ENCODE measurements at regions not wholly inside any gene's neighbourhood (a gene's known extent, or its start where the extent isn't known, plus 50 kb on each side); places are given as distances from the start of the nearest gene placed in this dataset.

DNA sequence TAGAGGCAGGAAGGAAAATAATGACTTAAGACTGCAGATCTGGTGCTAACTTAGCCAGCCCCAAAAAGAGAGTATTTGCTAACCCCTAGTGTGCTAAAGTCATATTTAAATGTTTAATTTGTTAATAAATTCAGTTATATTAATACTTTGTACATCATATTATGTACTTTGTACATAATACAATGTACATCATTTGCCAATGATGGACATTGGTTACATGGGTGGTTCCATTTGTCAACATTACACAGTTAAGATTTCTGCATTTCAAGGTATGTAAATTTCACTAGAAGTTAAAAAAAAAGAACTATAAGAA, 63.9 kb upstream of the PIM1 start:
- TF ChIP-seq, protein P1, sequence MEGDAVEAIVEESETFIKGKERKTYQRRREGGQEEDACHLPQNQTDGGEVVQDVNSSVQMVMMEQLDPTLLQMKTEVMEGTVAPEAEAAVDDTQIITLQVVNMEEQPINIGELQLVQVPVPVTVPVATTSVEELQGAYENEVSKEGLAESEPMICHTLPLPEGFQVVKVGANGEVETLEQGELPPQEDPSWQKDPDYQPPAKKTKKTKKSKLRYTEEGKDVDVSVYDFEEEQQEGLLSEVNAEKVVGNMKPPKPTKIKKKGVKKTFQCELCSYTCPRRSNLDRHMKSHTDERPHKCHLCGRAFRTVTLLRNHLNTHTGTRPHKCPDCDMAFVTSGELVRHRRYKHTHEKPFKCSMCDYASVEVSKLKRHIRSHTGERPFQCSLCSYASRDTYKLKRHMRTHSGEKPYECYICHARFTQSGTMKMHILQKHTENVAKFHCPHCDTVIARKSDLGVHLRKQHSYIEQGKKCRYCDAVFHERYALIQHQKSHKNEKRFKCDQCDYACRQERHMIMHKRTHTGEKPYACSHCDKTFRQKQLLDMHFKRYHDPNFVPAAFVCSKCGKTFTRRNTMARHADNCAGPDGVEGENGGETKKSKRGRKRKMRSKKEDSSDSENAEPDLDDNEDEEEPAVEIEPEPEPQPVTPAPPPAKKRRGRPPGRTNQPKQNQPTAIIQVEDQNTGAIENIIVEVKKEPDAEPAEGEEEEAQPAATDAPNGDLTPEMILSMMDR (IDR thresholded peaks at IDR 0.05): no peak
- H3K27ac ChIP-seq: no peak overlapping the region
- H3K4me3 ChIP-seq: no peak overlapping the region
- H3K27me3 ChIP-seq: no peaks in the 10 kb centered on the region
- no peaks in the 10 kb centered on the region for H3K9me3 ChIP-seq
- peaks cover 9% of the 10 kb centered on the region for H3K4me1 ChIP-seq
- intact Hi-C loops (cut with DNase I): no loop called here
- no peak for DNase-seq
- no peak overlapping the region for H3K9ac ChIP-seq (ENCODE audit: low read depth in 2 of 2, low read length in 2 of 2)
- H3K36me3 ChIP-seq: no peaks in the 10 kb centered on the region

DNA sequence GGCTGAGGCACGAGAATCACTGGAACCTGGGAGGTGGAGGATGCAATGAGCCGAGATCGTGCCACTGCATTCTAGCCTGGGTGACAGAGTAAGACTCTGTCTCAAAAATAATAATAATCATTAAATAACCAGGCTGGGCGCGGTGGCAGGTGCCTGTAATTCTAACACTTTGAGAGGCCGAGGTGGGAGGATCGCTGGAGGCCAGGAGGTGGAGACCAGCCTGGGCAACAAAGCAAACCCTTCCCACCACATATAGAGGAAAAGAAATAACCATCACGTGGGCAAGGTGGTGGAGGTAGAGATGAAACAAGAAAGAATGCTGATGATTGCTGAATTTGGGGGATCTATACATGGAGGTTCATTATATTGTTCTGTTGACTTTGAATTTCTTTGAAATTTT, 63.4 kb upstream of the PIM1 start:
- Histone ChIP-seq H3K27ac (no peak overlapping the region), H3K9me3 (no peaks in the 10 kb centered on the region), H3K36me3 (no peaks in the 10 kb centered on the region), H3K9ac (ENCODE audit: low read depth in 2 of 2, low read length in 2 of 2) (no peak overlapping the region), H3K4me1 (peaks cover 9% of the 10 kb centered on the region), H3K4me3 (no peak overlapping the region), H3K27me3 (no peaks in the 10 kb centered on the region)
- DNase-seq: no peak
- TF ChIP-seq, protein P1 (IDR thresholded peaks at IDR 0.05): no peak
- intact Hi-C loops (cut with DNase I): no loop called here

- no peaks in the 10 kb centered on the region for H3K9me3 ChIP-seq
- H3K4me1 ChIP-seq: peaks cover 9% of the 10 kb centered on the region
- intact Hi-C loops (cut with DNase I): no loop called here
- no peak overlapping the region for H3K27ac ChIP-seq
- no peaks in the 10 kb centered on the region for H3K27me3 ChIP-seq
- no peak overlapping the region for H3K9ac ChIP-seq (ENCODE audit: low read depth in 2 of 2, low read length in 2 of 2)
- DNase-seq: no peak
- H3K4me3 ChIP-seq: no peak overlapping the region
- TF ChIP-seq, protein P1 (IDR thresholded peaks at IDR 0.05): no peak
- H3K36me3 ChIP-seq: no peaks in the 10 kb centered on the region
These were observed 62.9 kb upstream of the PIM1 start for GRCh38 chr6:37106982-37107491.

DNA sequence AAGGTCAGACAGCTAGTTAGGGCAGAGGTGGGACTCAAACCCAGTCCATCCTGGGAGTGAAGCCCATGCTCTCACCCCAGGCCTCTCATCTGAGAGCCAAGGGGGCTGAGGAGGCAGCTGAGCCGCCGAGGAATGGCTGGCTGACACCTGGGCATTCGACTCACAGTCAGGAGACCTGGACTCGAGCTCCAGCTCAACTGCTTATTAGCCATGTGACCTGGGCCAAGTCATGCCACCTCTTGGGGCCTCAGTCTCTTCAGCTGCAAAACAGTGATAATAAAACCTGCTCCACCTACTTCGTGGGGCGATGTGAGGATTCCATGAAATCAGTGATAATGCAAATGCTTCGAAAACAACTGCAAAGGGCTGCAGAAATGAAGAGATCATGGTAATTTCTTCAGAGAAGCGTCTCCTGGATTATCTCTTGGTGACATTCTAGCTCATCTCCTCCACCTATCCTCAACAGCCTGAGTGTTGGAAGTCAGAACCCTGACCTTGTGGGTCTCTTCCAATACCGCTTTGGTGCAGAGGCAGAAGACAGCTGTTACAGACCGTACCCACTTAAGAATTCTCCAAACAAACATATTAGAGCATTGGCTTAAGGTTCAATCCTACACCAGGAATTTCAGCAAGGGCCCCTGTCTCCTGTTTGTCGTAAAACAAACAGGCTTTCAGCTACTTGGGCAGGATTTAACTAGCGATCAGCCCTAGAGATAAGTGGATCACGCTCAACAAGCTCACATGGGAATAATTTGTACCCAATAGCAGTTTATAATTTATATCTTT, 60.0 kb upstream of the PIM1 start:
- H3K27ac ChIP-seq: no peak overlapping the region
- no peak overlapping the region for H3K9ac ChIP-seq (ENCODE audit: low read depth in 2 of 2, low read length in 2 of 2)
- H3K27me3 ChIP-seq: no peaks in the 10 kb centered on the region
- intact Hi-C loops (cut with DNase I): no loop called here
- no peaks in the 10 kb centered on the region for H3K36me3 ChIP-seq
- H3K9me3 ChIP-seq: no peaks in the 10 kb centered on the region
- no peak for DNase-seq
- TF ChIP-seq, protein P1 (IDR thresholded peaks at IDR 0.05): no peak
- H3K4me3 ChIP-seq: no peak overlapping the region
- no peaks in the 10 kb centered on the region for H3K4me1 ChIP-seq

DNA sequence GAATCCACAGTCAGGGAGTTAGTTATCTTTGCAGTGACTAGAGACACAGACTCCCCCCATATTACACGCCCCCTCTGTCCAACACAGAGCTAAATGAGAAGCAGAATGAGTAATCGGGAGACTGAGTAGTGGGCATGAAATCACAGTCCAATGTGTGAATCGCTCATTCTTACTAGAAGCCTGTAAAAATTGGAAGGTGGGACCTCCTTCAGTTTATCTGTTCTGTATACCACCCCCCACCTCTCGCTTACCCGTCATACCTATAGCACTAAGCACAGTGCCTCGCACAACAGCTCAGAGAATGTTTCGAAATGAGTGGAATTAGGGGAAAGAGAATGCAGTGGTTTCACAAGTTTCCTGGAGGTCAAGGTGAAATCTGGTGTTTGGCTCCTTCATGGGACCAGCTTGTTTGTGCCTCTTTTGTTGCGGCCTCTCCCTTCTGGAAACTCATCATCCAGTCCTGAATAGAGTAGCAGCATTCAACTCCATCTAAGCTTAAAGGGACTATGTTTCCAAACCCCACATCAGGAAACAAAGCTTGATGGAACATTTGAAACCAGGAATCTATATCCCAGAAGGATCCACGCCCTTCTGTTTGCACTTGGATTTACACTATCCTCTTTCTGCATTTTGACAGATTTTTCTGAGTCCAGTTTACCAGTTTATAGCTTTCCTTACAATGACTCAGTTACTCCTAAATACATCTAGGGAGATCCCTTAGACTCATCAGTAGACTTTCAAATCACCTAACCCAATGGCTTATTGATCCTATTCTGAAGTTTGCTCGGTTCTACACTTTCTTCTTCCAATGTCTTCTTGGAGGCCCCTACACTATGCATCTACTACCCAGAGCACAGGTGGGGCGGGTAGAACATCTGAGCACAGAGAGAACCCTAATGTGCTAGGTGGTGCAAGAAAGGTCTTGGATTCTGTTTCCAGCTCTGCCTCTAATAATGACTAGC, 59.2 kb upstream of the PIM1 start:
- no peak overlapping the region for H3K27ac ChIP-seq
- H3K4me3 ChIP-seq: no peak overlapping the region
- intact Hi-C loops (cut with DNase I): no loop called here
- H3K9me3 ChIP-seq: no peaks in the 10 kb centered on the region
- H3K27me3 ChIP-seq: no peaks in the 10 kb centered on the region
- DNase-seq: no peak
- H3K36me3 ChIP-seq: no peaks in the 10 kb centered on the region
- TF ChIP-seq, protein P1 (IDR thresholded peaks at IDR 0.05): no peak
- no peaks in the 10 kb centered on the region for H3K4me1 ChIP-seq
- H3K9ac ChIP-seq (ENCODE audit: low read depth in 2 of 2, low read length in 2 of 2): no peak overlapping the region

Data from colonic mucosa (tissue), 4 donors.